OCI-LY7 (cell line): ENCODE measurements at regions not wholly inside any gene's neighbourhood (a gene's known extent, or its start where the extent isn't known, plus 50 kb on each side); places are given as distances from the start of the nearest gene placed in this dataset.

Experiments
- CTCF ChIP-seq: fragments of 200-600 bp; sonication (generic); conservative IDR thresholded peaks from 2 replicates; pipeline ENCODE4 v1.5.1; 2014; ENCODE audit warnings: mild to moderate bottlenecking, antibody characterized with exemption, low read length, moderate library complexity, mixed read lengths
- EZH2phosphoT487 ChIP-seq: fragments of 200-600 bp; sonication (generic); IDR thresholded peaks from 2 replicates; pipeline ENCODE4 v1.6.1; 2018; ENCODE audit warnings: low read depth, borderline replicate concordance, mild to moderate bottlenecking, mixed run types, antibody characterized with exemption, low read length, moderate library complexity, mixed read lengths

GRCh38 chr14:105989566-105990302 is 463.4 kb downstream of the TMEM121 start:
- TF ChIP-seq CTCF (no peak), EZH2phosphoT487 (no peak)
